AG09319 (cell line): ENCODE measurements at regions not wholly inside any gene's neighbourhood (a gene's known extent, or its start where the extent isn't known, plus 50 kb on each side); places are given as distances from the start of the nearest gene placed in this dataset.

ENCODE experiments used
- DNase-seq: peaks from one replicate; pipeline ENCODE4 v3.0.0-alpha.2; 2010; ENCODE audit warnings: low read depth; ENCODE audit errors: extremely low read depth
- CTCF ChIP-seq: IDR thresholded peaks from 2 replicates; pipeline ENCODE4 v1.5.1; 2011; ENCODE audit warnings: low read depth, mild to moderate bottlenecking, inconsistent platforms, low read length, moderate library complexity

GRCh38 chr3:99321261-99321660 is 317.1 kb upstream of the COL8A1 start:
- no peak for TF ChIP-seq CTCF
- no peak for DNase-seq

- no peak for TF ChIP-seq CTCF
- peak; percentile 65 for DNase-seq
Observed at GRCh38 chr3:99319961-99320360, 318.4 kb upstream of the COL8A1 start.

- TF ChIP-seq CTCF: no peak
- DNase-seq: no peak
Observed at GRCh38 chr3:99319450-99319849, 318.9 kb upstream of the COL8A1 start.

- DNase-seq: peak; percentile 40
- TF ChIP-seq CTCF: no peak
Observed at GRCh38 chr3:99317201-99317600, 321.2 kb upstream of the COL8A1 start.

GRCh38 chr3:99315896-99316295 is 322.5 kb upstream of the COL8A1 start:
- no peak for DNase-seq
- no peak for TF ChIP-seq CTCF

- TF ChIP-seq CTCF: no peak
- DNase-seq: no peak
Observed at GRCh38 chr3:99313485-99313884, 324.9 kb upstream of the COL8A1 start.

- no peak for DNase-seq
- TF ChIP-seq CTCF: no peak
Observed at GRCh38 chr3:99298661-99299060, 339.7 kb upstream of the COL8A1 start.
